GM12878 (cell line): ENCODE measurements at regions not wholly inside any gene's neighbourhood (a gene's known extent, or its start where the extent isn't known, plus 50 kb on each side); places are given as distances from the start of the nearest gene placed in this dataset.

Source experiments
- POLR2A ChIP-seq: IDR thresholded peaks from 2 replicates; pipeline ENCODE4 v1.6.1; 2011; ENCODE audit warnings: low read depth, mild to moderate bottlenecking, low read length
- TF ChIP-seq, protein P1 (sequence below): IDR thresholded peaks from 2 replicates; pipeline ENCODE4 v1.6.1; 2012; ENCODE audit warnings: mild to moderate bottlenecking, low read depth, low read length
- TF ChIP-seq, protein P2 (sequence below): IDR thresholded peaks from 2 replicates; pipeline ENCODE4 v1.6.1; 2011; ENCODE audit warnings: low read depth, low read length, improper control_type of control experiment, borderline replicate concordance
- TF ChIP-seq, protein P3 (sequence below), 3 experiments: IDR thresholded peaks in 2 of 3; conservative IDR thresholded peaks in 1 of 3; 2 replicates each; pipeline ENCODE4 v1.5.1; 2011; ENCODE audit warnings: low read depth in 3 of 3, low read length in 3 of 3, mild to moderate bottlenecking in 3 of 3, control low read depth in 2 of 3, moderate library complexity in 2 of 3, inconsistent platforms in 1 of 3, mixed read lengths in 1 of 3; ENCODE audit not compliant: control insufficient read depth in 2 of 3, insufficient read depth in 1 of 3; ENCODE audit errors: extremely low read depth in 1 of 3

DNA sequence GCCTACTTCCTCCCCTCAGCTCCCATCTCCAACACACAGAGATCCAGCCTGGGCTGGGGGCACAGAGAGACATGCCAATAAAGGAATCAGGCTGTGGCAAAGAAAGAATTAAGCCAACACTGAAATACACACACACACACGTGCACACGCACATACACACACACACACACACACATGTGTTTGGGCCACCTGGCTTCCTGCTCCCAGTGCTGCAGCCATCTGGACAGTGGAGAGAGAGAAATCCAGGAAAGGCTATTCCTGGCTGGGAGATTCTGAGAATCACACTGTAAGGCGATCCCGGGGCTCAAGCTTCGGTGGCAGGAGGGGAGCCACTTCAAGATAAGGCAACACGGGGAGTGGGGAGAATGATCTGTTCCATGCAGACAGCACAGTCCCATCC, 72.4 kb downstream of the NOG start:
- TF ChIP-seq, protein P1, sequence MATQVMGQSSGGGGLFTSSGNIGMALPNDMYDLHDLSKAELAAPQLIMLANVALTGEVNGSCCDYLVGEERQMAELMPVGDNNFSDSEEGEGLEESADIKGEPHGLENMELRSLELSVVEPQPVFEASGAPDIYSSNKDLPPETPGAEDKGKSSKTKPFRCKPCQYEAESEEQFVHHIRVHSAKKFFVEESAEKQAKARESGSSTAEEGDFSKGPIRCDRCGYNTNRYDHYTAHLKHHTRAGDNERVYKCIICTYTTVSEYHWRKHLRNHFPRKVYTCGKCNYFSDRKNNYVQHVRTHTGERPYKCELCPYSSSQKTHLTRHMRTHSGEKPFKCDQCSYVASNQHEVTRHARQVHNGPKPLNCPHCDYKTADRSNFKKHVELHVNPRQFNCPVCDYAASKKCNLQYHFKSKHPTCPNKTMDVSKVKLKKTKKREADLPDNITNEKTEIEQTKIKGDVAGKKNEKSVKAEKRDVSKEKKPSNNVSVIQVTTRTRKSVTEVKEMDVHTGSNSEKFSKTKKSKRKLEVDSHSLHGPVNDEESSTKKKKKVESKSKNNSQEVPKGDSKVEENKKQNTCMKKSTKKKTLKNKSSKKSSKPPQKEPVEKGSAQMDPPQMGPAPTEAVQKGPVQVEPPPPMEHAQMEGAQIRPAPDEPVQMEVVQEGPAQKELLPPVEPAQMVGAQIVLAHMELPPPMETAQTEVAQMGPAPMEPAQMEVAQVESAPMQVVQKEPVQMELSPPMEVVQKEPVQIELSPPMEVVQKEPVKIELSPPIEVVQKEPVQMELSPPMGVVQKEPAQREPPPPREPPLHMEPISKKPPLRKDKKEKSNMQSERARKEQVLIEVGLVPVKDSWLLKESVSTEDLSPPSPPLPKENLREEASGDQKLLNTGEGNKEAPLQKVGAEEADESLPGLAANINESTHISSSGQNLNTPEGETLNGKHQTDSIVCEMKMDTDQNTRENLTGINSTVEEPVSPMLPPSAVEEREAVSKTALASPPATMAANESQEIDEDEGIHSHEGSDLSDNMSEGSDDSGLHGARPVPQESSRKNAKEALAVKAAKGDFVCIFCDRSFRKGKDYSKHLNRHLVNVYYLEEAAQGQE: no peak
- TF ChIP-seq, protein P2, sequence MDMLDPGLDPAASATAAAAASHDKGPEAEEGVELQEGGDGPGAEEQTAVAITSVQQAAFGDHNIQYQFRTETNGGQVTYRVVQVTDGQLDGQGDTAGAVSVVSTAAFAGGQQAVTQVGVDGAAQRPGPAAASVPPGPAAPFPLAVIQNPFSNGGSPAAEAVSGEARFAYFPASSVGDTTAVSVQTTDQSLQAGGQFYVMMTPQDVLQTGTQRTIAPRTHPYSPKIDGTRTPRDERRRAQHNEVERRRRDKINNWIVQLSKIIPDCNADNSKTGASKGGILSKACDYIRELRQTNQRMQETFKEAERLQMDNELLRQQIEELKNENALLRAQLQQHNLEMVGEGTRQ: no peak
- TF ChIP-seq, protein P3, sequence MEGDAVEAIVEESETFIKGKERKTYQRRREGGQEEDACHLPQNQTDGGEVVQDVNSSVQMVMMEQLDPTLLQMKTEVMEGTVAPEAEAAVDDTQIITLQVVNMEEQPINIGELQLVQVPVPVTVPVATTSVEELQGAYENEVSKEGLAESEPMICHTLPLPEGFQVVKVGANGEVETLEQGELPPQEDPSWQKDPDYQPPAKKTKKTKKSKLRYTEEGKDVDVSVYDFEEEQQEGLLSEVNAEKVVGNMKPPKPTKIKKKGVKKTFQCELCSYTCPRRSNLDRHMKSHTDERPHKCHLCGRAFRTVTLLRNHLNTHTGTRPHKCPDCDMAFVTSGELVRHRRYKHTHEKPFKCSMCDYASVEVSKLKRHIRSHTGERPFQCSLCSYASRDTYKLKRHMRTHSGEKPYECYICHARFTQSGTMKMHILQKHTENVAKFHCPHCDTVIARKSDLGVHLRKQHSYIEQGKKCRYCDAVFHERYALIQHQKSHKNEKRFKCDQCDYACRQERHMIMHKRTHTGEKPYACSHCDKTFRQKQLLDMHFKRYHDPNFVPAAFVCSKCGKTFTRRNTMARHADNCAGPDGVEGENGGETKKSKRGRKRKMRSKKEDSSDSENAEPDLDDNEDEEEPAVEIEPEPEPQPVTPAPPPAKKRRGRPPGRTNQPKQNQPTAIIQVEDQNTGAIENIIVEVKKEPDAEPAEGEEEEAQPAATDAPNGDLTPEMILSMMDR (IDR thresholded peaks at IDR 0.05 in 2 of 3, conservative IDR thresholded peaks at IDR 0.05 in 1 of 3; ENCODE audit: control insufficient read depth in 2 of 3, extremely low read depth in 1 of 3, insufficient read depth in 1 of 3, low read depth in 3 of 3, low read length in 3 of 3): no peak
- TF ChIP-seq POLR2A: no peak
